ENCODE measurements at regions not wholly inside any gene's neighbourhood (a gene's known extent, or its start where the extent isn't known, plus 50 kb on each side); places are given as distances from the start of the nearest gene placed in this dataset.

- DNase-seq (ENCODE audit: low spot score) = no peak
Measured at GRCh38 chr21:27819299-27819698, 852.4 kb upstream of the ADAMTS5 start.

DNA sequence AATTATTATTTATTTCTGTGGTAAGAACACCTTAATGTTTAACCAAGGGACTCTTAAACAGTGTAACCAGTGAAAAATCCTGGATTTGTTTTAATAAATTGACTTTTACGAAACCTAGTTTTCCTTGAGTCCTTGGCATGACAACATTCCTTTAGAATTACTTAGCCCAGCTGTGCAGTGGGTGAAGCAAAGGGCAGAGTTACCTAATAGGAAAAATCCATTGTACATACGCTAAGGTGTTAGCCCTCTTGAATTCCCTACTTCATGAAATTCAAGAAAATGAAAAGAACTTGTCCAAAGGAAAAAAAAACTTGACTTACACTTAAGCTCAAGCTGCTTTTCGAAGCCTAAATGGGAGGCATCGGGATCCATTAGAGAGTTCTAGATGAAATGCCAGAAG, 852.0 kb upstream of the ADAMTS5 start:
- DNase-seq (ENCODE audit: low spot score) = no peak

DNA sequence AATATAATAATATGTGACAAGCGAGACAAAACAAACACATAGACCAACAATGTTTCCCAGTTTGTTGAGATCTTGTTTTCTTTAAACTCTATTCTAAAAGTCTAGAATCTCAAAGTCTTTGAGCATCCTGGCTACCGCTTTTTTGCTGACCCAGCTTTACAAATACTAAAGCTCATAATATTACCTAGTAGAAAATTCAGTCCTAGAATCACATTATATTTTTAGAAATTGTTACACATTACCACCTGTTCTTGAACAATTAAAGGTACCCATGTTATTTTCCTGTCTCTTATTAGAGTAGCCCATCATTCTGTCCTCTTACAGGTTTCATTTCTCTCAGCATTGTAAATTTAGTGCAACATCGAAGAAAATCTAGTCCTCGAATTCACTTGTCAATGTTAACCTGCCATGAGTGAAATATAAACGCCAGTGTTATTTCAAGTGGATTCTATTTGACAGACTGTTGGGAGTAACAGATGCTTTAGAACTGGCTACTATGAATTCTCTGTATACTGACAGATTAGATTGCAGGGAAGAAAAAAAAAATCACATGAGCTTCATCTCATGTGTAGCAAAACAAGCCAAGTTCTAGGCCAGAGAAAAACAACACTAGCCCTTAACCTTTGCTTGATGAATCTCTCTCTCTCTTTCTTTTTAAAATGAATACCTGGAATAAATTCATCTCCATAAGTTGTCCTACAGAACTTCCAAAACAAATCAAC, 851.2 kb upstream of the ADAMTS5 start:
- DNase-seq (ENCODE audit: low spot score) = no peak

GRCh38 chr21:27817074-27817473, 850.2 kb upstream of the ADAMTS5 start:
- DNase-seq (ENCODE audit: low spot score) = no peak

- DNase-seq (ENCODE audit: low spot score) = no peak
Measured at GRCh38 chr21:27816301-27816700, 849.4 kb upstream of the ADAMTS5 start.

GRCh38 chr21:27814226-27814625, 847.3 kb upstream of the ADAMTS5 start:
- no peak for DNase-seq (ENCODE audit: low spot score)

- no peak for DNase-seq (ENCODE audit: low spot score)
Measured at GRCh38 chr21:27813750-27814149, 846.9 kb upstream of the ADAMTS5 start.

- no peak for DNase-seq (ENCODE audit: low spot score)
Measured at GRCh38 chr21:27813344-27813743, 846.5 kb upstream of the ADAMTS5 start.

- DNase-seq (ENCODE audit: low spot score) = no peak
Measured at GRCh38 chr21:27812279-27812678, 845.4 kb upstream of the ADAMTS5 start.

DNA sequence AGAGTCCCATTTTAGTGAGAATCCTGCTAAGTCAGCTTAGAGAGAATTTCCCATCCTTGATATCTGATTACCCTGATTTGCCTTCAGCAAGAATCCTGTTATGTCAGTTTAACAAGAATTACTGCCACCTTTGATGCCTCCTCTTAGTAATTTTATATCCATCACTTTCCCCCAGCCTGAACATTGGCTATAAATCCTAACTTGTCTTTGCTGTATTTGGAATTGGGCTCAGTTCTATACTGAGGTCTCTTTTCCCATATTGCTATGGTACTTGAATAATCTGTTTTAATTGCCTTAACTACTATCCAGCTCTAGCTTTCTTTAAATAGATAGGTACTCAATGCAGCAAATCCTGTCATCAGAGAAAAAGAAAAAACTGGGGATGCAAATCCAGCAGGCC, 842.0 kb upstream of the ADAMTS5 start:
- no peak for DNase-seq (ENCODE audit: low spot score)

- no peak for DNase-seq (ENCODE audit: low spot score)
Measured at GRCh38 chr21:27807596-27807995, 840.7 kb upstream of the ADAMTS5 start.

DNA sequence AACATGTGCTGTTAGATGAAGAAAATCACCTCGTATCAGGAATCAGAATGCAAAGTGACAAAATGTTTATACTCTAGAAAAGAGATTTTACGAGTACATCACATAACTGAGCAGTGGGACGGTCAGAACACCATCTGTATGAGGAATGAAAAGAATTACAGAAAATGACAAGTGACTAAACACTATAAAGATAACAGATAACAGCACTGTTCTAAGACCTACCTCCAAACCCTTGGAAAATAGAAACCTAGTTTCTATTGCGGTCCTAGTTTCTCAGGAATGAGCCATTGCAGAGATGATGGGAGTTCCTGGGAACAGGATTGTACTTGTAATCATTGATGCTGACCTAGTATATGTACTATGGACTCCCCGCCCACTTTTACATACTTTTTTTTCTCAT, 839.4 kb upstream of the ADAMTS5 start:
- no peak for DNase-seq (ENCODE audit: low spot score)

DNA sequence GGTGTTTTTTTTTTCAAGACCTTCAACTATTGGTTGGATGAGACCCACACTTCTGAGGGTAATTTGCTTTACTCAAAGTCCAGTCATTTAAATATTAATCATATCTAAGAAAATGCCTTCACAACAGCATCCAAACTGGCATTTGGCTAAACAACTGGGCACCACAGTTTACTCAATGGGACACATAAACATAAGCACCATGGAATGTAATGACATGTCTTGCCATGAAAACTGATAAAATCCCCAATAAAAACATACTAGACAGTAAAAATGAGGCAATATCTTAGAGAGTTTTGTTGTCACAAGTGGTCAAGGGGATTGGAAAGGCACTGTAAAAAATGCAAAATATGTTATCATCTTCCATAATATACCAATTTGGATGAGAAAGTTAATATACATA, 838.8 kb upstream of the ADAMTS5 start:
- DNase-seq (ENCODE audit: low spot score) = no peak

DNA sequence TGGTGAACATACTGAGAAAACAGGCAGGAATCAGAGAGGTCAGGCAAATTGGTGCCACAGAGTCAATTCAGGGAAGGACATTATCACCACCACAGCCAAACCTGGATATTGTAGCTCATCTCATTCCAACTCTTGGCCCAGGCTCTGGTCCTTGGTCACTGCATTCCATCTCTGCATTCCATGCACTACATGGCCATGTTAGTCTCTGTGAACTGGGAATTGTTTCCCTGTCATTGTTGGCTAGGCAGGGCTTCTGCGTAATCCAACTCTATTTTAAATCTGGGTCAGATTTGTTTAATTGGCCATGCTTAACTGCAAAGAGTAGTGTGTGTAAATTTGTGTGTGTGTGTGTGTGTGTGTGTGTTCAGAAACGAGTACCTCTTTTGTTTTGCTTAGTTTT, 837.6 kb upstream of the ADAMTS5 start:
- DNase-seq (ENCODE audit: low spot score) = no peak

DNA sequence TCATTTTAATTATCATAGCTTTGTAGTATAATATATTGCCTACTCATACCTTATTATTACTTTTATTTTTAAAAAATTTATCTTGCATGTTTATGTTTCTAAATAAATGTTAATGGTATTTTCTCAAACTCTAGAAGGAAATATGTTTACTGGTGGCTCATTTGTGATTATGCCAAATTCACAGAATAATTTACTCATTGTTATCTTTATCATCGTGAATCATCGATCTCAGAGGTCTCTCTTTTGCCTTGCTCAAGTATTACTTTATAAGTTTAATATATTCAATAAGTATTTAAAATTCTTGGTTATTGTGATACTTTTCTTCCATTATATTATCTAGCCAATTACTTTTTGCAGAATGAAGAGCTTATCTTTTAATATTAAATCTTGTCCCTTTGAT, 836.7 kb upstream of the ADAMTS5 start:
- DNase-seq (ENCODE audit: low spot score) = no peak

- peak; percentile 41 for DNase-seq (ENCODE audit: low spot score)
Measured at GRCh38 chr21:27802816-27803475, 836.1 kb upstream of the ADAMTS5 start.

GRCh38 chr21:27799861-27800260, 833.0 kb upstream of the ADAMTS5 start:
- DNase-seq (ENCODE audit: low spot score) = no peak

- DNase-seq (ENCODE audit: low spot score) = no peak
Measured at GRCh38 chr21:27796106-27796505, 829.2 kb upstream of the ADAMTS5 start.

DNA sequence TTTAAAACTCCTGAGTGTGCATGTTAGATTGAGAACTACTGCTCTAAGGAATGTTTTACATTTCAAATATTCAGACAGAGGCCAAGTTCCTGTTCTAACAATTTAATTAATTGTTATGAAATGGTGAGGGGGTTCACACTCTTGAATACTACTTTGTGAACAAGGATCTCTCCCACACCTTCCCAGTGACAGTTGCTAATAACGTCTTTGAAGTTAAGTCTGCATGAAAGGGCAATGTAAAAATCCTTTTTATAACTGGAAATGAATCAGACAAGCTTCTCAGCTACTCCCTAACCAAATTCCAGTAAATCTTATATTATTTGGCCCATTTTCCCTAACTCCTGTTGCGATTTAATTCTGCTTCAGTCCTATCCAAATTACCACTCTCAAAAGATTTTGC, 828.5 kb upstream of the ADAMTS5 start:
- no peak for DNase-seq (ENCODE audit: low spot score)

DNA sequence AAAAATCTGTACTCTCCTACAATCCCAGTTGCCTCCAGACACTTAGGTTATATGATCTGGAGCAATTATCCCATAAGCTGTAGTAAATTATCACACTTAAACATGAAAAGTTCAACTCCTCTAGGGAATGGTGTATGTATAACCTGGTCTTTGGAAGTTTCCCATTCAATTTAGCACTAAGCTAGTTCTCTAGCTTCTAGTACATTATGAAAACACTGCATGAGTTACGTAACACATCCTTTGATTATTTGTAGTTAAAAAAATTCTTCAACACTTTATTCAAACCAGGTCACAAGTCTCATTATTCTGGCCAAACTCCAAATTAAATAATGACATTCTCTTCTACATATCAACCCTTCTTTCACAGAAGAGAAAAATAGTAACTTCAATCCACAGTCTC, 827.0 kb upstream of the ADAMTS5 start:
- DNase-seq (ENCODE audit: low spot score) = no peak

- DNase-seq (ENCODE audit: low spot score) = no peak
Measured at GRCh38 chr21:27787046-27787445, 820.2 kb upstream of the ADAMTS5 start.

DNA sequence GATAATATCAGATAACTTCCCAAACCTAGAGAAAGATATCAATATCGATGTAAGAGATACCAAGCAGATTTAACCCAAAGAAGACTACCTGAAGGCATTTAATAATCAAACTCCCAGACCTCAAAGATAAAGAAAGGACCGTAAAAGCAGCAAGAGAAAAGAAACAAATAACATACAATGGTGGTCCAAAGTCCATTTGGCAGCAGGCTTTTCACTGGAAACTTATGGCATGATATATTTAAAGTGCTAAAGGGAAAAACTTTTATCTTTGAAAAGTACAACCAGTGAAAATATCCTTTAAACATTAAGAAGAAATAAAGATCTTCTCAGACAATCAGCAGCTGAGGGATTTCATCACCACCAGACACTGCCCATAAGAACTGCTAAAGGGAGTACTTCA, 812.7 kb upstream of the ADAMTS5 start:
- DNase-seq (ENCODE audit: low spot score) = no peak

DNA sequence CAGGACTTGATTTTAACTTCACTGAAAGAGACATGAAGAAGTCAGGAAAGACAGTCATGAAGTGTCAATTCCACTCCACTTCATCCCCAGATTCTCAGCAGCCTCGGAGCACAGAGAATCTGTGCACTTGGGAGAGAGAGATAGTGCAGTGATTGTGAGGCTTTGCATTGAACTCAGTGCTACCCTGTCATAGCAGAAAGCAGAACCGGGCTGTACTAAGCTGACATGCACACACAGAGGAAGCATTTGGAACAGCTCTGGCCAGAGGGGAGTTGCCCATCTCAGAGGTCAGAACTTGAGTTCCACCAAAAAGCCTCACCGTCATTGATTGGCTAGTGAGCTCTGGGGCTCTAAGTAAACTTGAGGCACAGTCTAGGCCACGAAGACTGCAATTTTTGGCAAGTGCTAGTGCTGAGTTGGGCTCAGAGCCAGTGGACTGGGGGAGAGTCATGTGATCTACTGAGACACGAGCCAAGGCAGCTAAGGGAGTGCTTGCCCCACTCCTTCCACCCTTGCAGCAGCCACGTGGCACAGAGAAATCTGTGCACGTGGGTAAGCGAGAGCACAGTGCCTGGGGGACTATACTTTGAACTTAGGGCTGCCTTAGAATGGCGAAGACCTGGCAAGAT, 810.2 kb upstream of the ADAMTS5 start:
- no peak for DNase-seq (ENCODE audit: low spot score)

DNA sequence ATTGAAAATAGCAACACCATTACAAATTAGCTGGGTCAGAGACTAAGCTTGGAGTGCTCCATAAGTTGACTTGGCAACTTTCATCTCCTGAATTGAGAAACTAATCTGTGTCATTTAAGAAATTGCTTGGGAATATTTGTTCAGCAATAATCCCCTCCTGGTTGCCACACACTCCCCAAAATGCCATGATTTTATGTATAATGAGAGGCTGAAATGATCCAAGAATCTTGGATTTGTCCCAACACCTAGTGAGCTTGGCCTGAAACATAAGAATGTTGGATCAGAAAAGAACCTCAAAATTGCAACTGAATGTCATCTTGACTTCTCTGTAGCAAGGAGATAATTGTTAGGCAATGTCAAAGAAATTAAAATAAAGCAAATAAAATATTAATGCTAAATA, 805.9 kb upstream of the ADAMTS5 start:
- peak; percentile 3 for DNase-seq (ENCODE audit: low spot score)

All from cerebellar cortex (tissue), 1 donor.